OCI-M2 (cell line): ENCODE measurements at regions not wholly inside any gene's neighbourhood (a gene's known extent, or its start where the extent isn't known, plus 50 kb on each side); places are given as distances from the start of the nearest gene placed in this dataset.
"Not testable (repeated sequence)": the region's sequence is repeated elsewhere in the genome, so short reads cannot be mapped to it uniquely, and the experiment has no call there.

Source experiments
- DNase-seq: peaks from one replicate; lab custom pipeline; 2025; ENCODE audit not compliant: unreplicated experiment; lab: John Stamatoyannopoulos, UW

- not testable (repeated sequence) for DNase-seq
These were observed 136.3 kb upstream of the ZNF618 start for GRCh38 chr9:113739605-113740507.

- DNase-seq: not testable (repeated sequence)
These were observed 135.3 kb upstream of the ZNF618 start for GRCh38 chr9:113740508-113741500.

- DNase-seq: no peak
These were observed 133.9 kb upstream of the ZNF618 start for GRCh38 chr9:113741886-113742854.

GRCh38 chr9:113742878-113743277, 133.2 kb upstream of the ZNF618 start:
- no peak for DNase-seq

- no peak for DNase-seq
These were observed 129.6 kb upstream of the ZNF618 start for GRCh38 chr9:113746486-113746885.

- no peak for DNase-seq
These were observed 128.0 kb upstream of the ZNF618 start for GRCh38 chr9:113748135-113748534.

- no peak for DNase-seq
These were observed 122.5 kb upstream of the ZNF618 start for GRCh38 chr9:113753398-113754119.

- no peak for DNase-seq
These were observed 121.4 kb upstream of the ZNF618 start for GRCh38 chr9:113754739-113755138.

GRCh38 chr9:113755433-113755832, 120.7 kb upstream of the ZNF618 start:
- DNase-seq: no peak

GRCh38 chr9:113756476-113757192, 119.5 kb upstream of the ZNF618 start:
- no peak for DNase-seq

- DNase-seq: no peak
These were observed 112.7 kb upstream of the ZNF618 start for GRCh38 chr9:113763429-113763828.

- no peak for DNase-seq
These were observed 111.5 kb upstream of the ZNF618 start for GRCh38 chr9:113764572-113764971.

- DNase-seq: no peak
These were observed 106.7 kb upstream of the ZNF618 start for GRCh38 chr9:113769412-113769811.

- no peak for DNase-seq
These were observed 105.7 kb upstream of the ZNF618 start for GRCh38 chr9:113770396-113770795.

GRCh38 chr9:113771199-113771598, 104.9 kb upstream of the ZNF618 start:
- DNase-seq: no peak

- DNase-seq: no peak
These were observed 103.8 kb upstream of the ZNF618 start for GRCh38 chr9:113772121-113772810.

- DNase-seq: no peak
These were observed 101.1 kb upstream of the ZNF618 start for GRCh38 chr9:113774963-113775362.

GRCh38 chr9:113775749-113776148, 100.4 kb upstream of the ZNF618 start:
- DNase-seq: no peak

- no peak for DNase-seq
These were observed 99.9 kb upstream of the ZNF618 start for GRCh38 chr9:113776194-113776593.
